CD4-positive, alpha-beta T cell (primary cell): ENCODE measurements at regions not wholly inside any gene's neighbourhood (a gene's known extent, or its start where the extent isn't known, plus 50 kb on each side); places are given as distances from the start of the nearest gene placed in this dataset.

Experiments used
- ATAC-seq: fragments of 200-7000 bp; cut with Tn5 transposase; one replicate; pipeline ENCODE4 v1.10.0; 2022; ENCODE audit warnings: mild to moderate bottlenecking; ENCODE audit not compliant: poor library complexity
- CTCF ChIA-PET: fragments of 350-600 bp; sonication (Branson Sonifier 250); formaldehyde crosslinking; loops from one replicate; lab custom pipeline; 2021; ENCODE audit warnings: antibody characterized with exemption, inconsistent platforms; lab: Charles Lee
- POLR2A ChIA-PET: fragments of 350-600 bp; sonication (Branson Sonifier 250); formaldehyde crosslinking; loops from one replicate; lab custom pipeline; 2021; ENCODE audit warnings: antibody characterized with exemption, inconsistent platforms; lab: Charles Lee
- DNase-seq, 14 experiments: peaks; one replicate each; pipeline ENCODE4 v3.0.0-alpha.2; 2013 to 2020; ENCODE audit warnings: mixed read lengths in 2 of 14
- H3K27ac ChIP-seq, 2 donors: one replicate each; pipeline versions ENCODE4 v1.5.1 to v1.7.0; 2013; ENCODE audit warnings: low read length in 2 of 2, low read depth in 1 of 2, mild to moderate bottlenecking in 1 of 2
- H3K27me3 ChIP-seq, 2 experiments: 1 replicate in 1 of 2; 2 replicates in 1 of 2; pipeline versions ENCODE4 v1.6.1 to v1.7.0; 2013; ENCODE audit warnings: low read length in 2 of 2, control low read depth in 1 of 2, mild to moderate bottlenecking in 1 of 2, moderate library complexity in 1 of 2; ENCODE audit not compliant: insufficient read depth in 2 of 2, control insufficient read depth in 1 of 2
- H3K36me3 ChIP-seq: one replicate; pipeline ENCODE4 v1.6.1; 2013; ENCODE audit warnings: low read length, control low read depth; ENCODE audit not compliant: insufficient read depth
- H3K4me1 ChIP-seq: one replicate; pipeline ENCODE4 v1.6.1; 2013; ENCODE audit warnings: low read length, control low read depth; ENCODE audit not compliant: insufficient read depth
- H3K4me3 ChIP-seq: one replicate; pipeline ENCODE4 v1.5.1; 2013; ENCODE audit warnings: mild to moderate bottlenecking, low read length, moderate library complexity
- H3K9me3 ChIP-seq, 2 experiments: 1 replicate in 1 of 2; 2 replicates in 1 of 2; pipeline versions ENCODE4 v1.6.1 to v1.7.0; 2013; ENCODE audit warnings: low read length in 2 of 2, mild to moderate bottlenecking in 2 of 2, control low read depth in 1 of 2, moderate library complexity in 1 of 2; ENCODE audit not compliant: control insufficient read depth in 1 of 2, insufficient read depth in 1 of 2
- H3K27ac Mint-ChIP-seq: one replicate; pipeline ENCODE4 v1.8.0; 2020; ENCODE audit warnings: mixed read lengths
- H3K27me3 Mint-ChIP-seq: one replicate; pipeline ENCODE4 v1.8.0; 2021; ENCODE audit warnings: mixed read lengths
- H3K36me3 Mint-ChIP-seq: one replicate; pipeline ENCODE4 v1.8.0; 2021; ENCODE audit warnings: low read depth, mixed read lengths
- H3K4me1 Mint-ChIP-seq: one replicate; pipeline ENCODE4 v1.8.0; 2021; ENCODE audit warnings: low read depth, mixed read lengths
- H3K4me3 Mint-ChIP-seq: one replicate; pipeline ENCODE4 v1.8.0; 2020; ENCODE audit warnings: mild to moderate bottlenecking, mixed read lengths
- H3K9me3 Mint-ChIP-seq: one replicate; pipeline ENCODE4 v1.8.0; 2020; ENCODE audit warnings: mixed read lengths
- CTCF ChIP-seq: fragments of 200-600 bp; IDR thresholded peaks from one replicate; pipeline ENCODE4 v1.8.0; 2022; ENCODE audit warnings: antibody characterized with exemption, mild to moderate bottlenecking
- intact Hi-C, 2 experiments: fragments of 100-400 bp; cut with DNase I in 1 of 2; cut with micrococcal nuclease in 1 of 2; formaldehyde crosslinking; loops; one replicate each; pipeline versions ENCODE4 v1.15.1 to v1.9.0; 2023 to 2025; cut with DNase I, micrococcal nuclease

DNA sequence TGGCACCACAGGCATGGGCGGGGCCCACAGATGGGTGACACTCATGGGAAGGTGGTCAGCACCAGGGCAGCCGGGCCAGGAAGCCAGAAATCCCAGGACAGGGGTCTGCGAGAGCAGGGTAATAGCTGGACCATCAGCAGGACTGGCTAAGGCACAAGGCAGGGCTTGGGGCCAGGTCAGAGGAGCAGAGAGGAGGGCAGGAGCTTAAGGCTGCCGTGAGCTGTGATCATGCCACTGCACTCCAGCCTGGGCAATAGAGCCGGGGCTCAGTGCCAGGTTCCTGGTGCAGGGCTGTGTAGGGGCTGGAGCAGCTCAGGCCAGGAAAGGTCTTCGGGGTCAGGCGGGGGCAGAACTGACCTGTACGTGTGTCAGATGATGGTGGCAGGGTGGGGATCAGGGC lies 64.2 kb upstream of the LINGO1 start:
- CTCF ChIA-PET = no interaction called here
- Histone ChIP-seq H3K27ac (no peak overlapping the region), H3K36me3 (no peaks in the 10 kb centered on the region), H3K4me1 (no peaks in the 10 kb centered on the region), H3K4me3 (no peak overlapping the region), H3K27me3 (peaks cover 6 to 8% of the 10 kb centered on the region in 2 experiments), H3K9me3 (peaks cover 0 to 13% of the 10 kb centered on the region in 2 experiments)
- Mint-ChIP-seq H3K36me3 (no peaks in the 10 kb centered on the region), H3K9me3 (no peaks in the 10 kb centered on the region), H3K27me3 (peaks cover 29% of the 10 kb centered on the region), H3K4me1 (no peaks in the 10 kb centered on the region), H3K4me3 (no peak overlapping the region), H3K27ac (no peak overlapping the region)
- ATAC-seq (no peak), DNase-seq (no peak)
- POLR2A ChIA-PET = no interaction called here
- TF ChIP-seq CTCF = no peak
- intact Hi-C loops = no loop called here

- Histone ChIP-seq H3K9me3 (peaks cover 0 to 13% of the 10 kb centered on the region in 2 experiments), H3K27ac (no peak overlapping the region), H3K4me1 (no peaks in the 10 kb centered on the region), H3K27me3 (peaks cover 8 to 11% of the 10 kb centered on the region in 2 experiments), H3K4me3 (no peak overlapping the region), H3K36me3 (no peaks in the 10 kb centered on the region)
- Mint-ChIP-seq H3K36me3 (no peaks in the 10 kb centered on the region), H3K9me3 (no peaks in the 10 kb centered on the region), H3K27me3 (peaks cover 34% of the 10 kb centered on the region), H3K4me1 (no peaks in the 10 kb centered on the region), H3K27ac (no peak overlapping the region), H3K4me3 (no peak overlapping the region)
- intact Hi-C loops = no loop called here
- no peak for TF ChIP-seq CTCF
- DNase-seq (no peak), ATAC-seq (no peak)
- CTCF ChIA-PET = no interaction called here
- POLR2A ChIA-PET = no interaction called here
These were observed 63.4 kb upstream of the LINGO1 start for GRCh38 chr15:77695961-77696582.

- Histone ChIP-seq H3K27me3 (peaks cover 8 to 11% of the 10 kb centered on the region in 2 experiments), H3K36me3 (no peaks in the 10 kb centered on the region), H3K4me1 (no peaks in the 10 kb centered on the region), H3K27ac (no peak overlapping the region), H3K4me3 (no peak overlapping the region), H3K9me3 (peaks cover 0 to 13% of the 10 kb centered on the region in 2 experiments)
- intact Hi-C loops = no loop called here
- DNase-seq (no peak), ATAC-seq (no peak)
- H3K27me3 Mint-ChIP-seq = peaks cover 37% of the 10 kb centered on the region
- CTCF ChIA-PET = no interaction called here
- POLR2A ChIA-PET = no interaction called here
- H3K4me1 Mint-ChIP-seq = no peaks in the 10 kb centered on the region
- H3K36me3 Mint-ChIP-seq = no peaks in the 10 kb centered on the region
- TF ChIP-seq CTCF = no peak
- H3K9me3 Mint-ChIP-seq = no peaks in the 10 kb centered on the region
- H3K4me3 Mint-ChIP-seq = no peak overlapping the region
- H3K27ac Mint-ChIP-seq = no peak overlapping the region
These were observed 62.8 kb upstream of the LINGO1 start for GRCh38 chr15:77695548-77695947.
